GM21717 (cell line): ENCODE measurements at regions not wholly inside any gene's neighbourhood (a gene's known extent, or its start where the extent isn't known, plus 50 kb on each side); places are given as distances from the start of the nearest gene placed in this dataset.
A peak's percentile ranks its signal among the peaks of the same experiment; 100 is the strongest.

Experiments
- ATAC-seq: cut with Tn5 transposase; IDR thresholded peaks from one replicate; pipeline ENCODE4 v1.9.1; 2021; ENCODE audit warnings: mild to moderate bottlenecking, moderate library complexity; ENCODE audit not compliant: unreplicated experiment

- no peak for ATAC-seq
Observed at GRCh38 chr6:112785408-112785807, 438.3 kb downstream of the RFPL4B start.

- ATAC-seq = no peak
Observed at GRCh38 chr6:112786801-112787200, 439.7 kb downstream of the RFPL4B start.

GRCh38 chr6:112787371-112787770 is 440.2 kb downstream of the RFPL4B start:
- ATAC-seq = no peak

GRCh38 chr6:112795316-112795715 is 448.2 kb downstream of the RFPL4B start:
- ATAC-seq = no peak

GRCh38 chr6:112796712-112797111 is 449.6 kb downstream of the RFPL4B start:
- ATAC-seq = no peak

GRCh38 chr6:112799889-112800288 is 452.8 kb downstream of the RFPL4B start:
- ATAC-seq = peak; percentile 60

- ATAC-seq = peak; percentile 36
Observed at GRCh38 chr6:112800439-112800838, 453.3 kb downstream of the RFPL4B start.

GRCh38 chr6:112800916-112801315 is 453.8 kb downstream of the RFPL4B start:
- ATAC-seq = peak; percentile 61

- ATAC-seq = no peak
Observed at GRCh38 chr6:112801468-112802080, 454.4 kb downstream of the RFPL4B start.

- no peak for ATAC-seq
Observed at GRCh38 chr6:112802144-112802543, 455.0 kb downstream of the RFPL4B start.

- no peak for ATAC-seq
Observed at GRCh38 chr6:112804638-112805330, 457.7 kb downstream of the RFPL4B start.

GRCh38 chr6:112806163-112806865 is 459.2 kb downstream of the RFPL4B start:
- no peak for ATAC-seq

- ATAC-seq = no peak
Observed at GRCh38 chr6:112821476-112821875, 474.3 kb downstream of the RFPL4B start.

- no peak for ATAC-seq
Observed at GRCh38 chr6:112822769-112823168, 475.6 kb downstream of the RFPL4B start.

- peak; percentile 98 for ATAC-seq
Observed at GRCh38 chr6:112827793-112828192, 480.7 kb downstream of the RFPL4B start.

GRCh38 chr6:112831022-112831421 is 483.9 kb downstream of the RFPL4B start:
- ATAC-seq = no peak

GRCh38 chr6:112833581-112834131 is 486.5 kb downstream of the RFPL4B start:
- no peak for ATAC-seq

- no peak for ATAC-seq
Observed at GRCh38 chr6:112835078-112835477, 487.9 kb downstream of the RFPL4B start.

GRCh38 chr6:112839525-112839961 is 492.4 kb downstream of the RFPL4B start:
- no peak for ATAC-seq

- peak; percentile 91 for ATAC-seq
Observed at GRCh38 chr6:112841553-112842329, 494.6 kb downstream of the RFPL4B start.

- peak; percentile 63 for ATAC-seq
Observed at GRCh38 chr6:112842330-112842685, 495.2 kb downstream of the RFPL4B start.
